ENCODE measurements at regions not wholly inside any gene's neighbourhood (a gene's known extent, or its start where the extent isn't known, plus 50 kb on each side); places are given as distances from the start of the nearest gene placed in this dataset.

DNA sequence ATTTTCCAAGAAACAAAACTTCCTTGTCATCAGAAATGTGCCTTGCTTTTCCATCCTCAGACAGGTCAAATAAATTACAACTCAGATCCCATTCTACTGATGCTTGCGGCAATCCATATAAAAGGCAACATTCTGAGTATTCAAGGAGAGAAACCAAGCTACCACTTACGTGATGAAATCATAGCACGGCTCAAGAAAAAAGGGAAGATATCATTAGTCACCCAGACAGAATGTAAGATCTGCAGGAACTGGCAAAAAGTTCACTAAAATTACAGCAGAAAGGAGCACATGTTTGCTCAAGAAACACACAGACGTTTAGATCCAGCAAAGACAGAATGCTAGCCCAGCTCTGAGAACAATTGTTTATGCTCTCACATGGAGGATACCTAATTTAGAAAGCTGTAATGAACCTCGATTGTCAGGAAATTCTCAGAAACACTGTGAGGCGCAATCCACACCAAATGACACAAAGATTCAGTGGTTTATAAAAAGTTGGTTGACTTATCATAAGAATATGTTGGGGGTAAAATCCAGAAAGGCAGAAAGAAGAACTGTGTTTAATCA, 304.2 kb downstream of the ADGRG6 start:
- H3K4me3 ChIP-seq (ENCODE audit: low read depth, low read length): no peak overlapping the region
- TF ChIP-seq, protein P1, sequence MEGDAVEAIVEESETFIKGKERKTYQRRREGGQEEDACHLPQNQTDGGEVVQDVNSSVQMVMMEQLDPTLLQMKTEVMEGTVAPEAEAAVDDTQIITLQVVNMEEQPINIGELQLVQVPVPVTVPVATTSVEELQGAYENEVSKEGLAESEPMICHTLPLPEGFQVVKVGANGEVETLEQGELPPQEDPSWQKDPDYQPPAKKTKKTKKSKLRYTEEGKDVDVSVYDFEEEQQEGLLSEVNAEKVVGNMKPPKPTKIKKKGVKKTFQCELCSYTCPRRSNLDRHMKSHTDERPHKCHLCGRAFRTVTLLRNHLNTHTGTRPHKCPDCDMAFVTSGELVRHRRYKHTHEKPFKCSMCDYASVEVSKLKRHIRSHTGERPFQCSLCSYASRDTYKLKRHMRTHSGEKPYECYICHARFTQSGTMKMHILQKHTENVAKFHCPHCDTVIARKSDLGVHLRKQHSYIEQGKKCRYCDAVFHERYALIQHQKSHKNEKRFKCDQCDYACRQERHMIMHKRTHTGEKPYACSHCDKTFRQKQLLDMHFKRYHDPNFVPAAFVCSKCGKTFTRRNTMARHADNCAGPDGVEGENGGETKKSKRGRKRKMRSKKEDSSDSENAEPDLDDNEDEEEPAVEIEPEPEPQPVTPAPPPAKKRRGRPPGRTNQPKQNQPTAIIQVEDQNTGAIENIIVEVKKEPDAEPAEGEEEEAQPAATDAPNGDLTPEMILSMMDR (IDR thresholded peaks at IDR 0.05; ENCODE audit: insufficient read depth, low read length): no peak
- DNase-seq (ENCODE audit: low read depth): peak; percentile 70

DNA sequence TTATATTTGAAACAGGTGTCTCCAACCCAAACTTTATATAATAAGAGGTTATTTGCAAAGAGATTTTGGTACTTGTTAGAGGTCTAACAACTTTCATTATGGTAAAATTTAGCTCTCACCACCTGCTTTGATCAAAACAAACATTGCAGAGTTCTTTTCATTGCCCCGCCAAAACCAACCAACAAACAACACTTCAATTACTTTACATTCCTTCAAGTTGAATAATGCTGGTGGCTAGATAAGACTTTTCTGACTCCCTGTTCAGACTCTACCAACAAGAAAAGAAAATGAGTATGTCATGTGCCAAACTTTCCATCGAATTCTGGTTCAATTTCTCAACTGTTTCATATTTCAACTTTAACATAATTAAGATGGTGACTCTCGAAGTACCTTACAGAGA, 311.1 kb downstream of the ADGRG6 start:
- TF ChIP-seq, protein P1 (IDR thresholded peaks at IDR 0.05; ENCODE audit: insufficient read depth, low read length): no peak
- no peak for DNase-seq (ENCODE audit: low read depth)
- H3K4me3 ChIP-seq (ENCODE audit: low read depth, low read length): no peak overlapping the region

DNA sequence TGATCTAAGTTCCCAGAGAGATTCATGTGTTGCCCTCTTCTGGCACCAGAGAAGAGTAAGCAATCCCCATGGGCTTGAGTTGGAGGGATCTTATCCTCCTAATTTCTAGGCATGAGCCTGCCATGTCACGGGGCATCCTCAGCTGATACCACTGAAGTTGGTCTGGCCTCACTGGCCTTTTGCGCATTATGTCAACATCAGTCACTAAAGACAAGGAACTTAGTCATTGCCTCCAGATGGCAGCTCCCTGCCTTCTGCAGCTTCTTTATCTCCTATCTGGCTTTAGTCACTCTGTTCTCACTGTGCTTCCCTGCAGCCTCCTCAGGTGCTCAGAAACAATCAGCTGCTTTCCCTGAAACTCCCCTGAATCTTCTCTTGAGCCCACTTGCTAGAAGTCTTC, 312.2 kb downstream of the ADGRG6 start:
- no peak for DNase-seq (ENCODE audit: low read depth)
- no peak overlapping the region for H3K4me3 ChIP-seq (ENCODE audit: low read depth, low read length)
- TF ChIP-seq, protein P1 (IDR thresholded peaks at IDR 0.05; ENCODE audit: insufficient read depth, low read length): no peak

DNA sequence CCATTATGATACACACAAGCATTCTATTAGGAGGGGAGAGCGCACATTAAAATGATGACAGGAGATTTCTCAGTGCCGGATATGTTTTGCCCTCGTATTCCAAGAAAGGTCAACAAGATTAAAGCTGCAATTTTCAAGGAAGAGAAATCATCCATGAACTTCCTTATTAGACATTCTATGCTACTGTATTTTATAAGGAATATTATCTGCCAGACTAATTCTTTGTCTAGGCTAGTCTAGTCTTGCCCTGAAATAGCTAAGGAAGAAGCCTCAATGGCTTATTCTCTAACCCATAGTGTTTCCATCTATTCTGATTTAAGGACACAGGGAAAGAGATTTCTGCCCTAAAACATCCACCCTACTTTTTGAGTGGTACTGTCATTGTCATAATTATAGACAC, 315.4 kb downstream of the ADGRG6 start:
- no peak overlapping the region for H3K4me3 ChIP-seq (ENCODE audit: low read depth, low read length)
- TF ChIP-seq, protein P1 (IDR thresholded peaks at IDR 0.05; ENCODE audit: insufficient read depth, low read length): no peak
- DNase-seq (ENCODE audit: low read depth): no peak

DNA sequence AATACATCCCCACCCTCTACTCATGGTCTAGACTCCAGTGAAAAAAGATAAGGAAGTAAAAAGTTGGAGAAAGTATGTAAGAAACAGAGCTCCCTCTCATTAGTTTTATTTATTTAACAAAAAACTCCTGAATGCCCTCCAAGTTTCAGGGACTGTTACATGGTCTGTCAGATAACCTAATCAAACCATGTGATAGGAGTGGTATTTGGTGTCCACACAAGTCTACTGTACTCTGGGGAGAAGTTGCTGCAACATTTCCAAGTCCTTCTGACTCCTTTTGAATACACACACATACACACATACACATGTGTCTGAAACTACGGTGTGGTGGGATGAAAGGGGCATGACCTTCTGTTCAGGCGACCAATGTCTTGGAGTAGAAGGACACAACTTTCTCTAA, 320.0 kb downstream of the ADGRG6 start:
- no peak overlapping the region for H3K4me3 ChIP-seq (ENCODE audit: low read depth, low read length)
- TF ChIP-seq, protein P1 (IDR thresholded peaks at IDR 0.05; ENCODE audit: insufficient read depth, low read length): no peak
- DNase-seq (ENCODE audit: low read depth): peak; percentile 8

DNA sequence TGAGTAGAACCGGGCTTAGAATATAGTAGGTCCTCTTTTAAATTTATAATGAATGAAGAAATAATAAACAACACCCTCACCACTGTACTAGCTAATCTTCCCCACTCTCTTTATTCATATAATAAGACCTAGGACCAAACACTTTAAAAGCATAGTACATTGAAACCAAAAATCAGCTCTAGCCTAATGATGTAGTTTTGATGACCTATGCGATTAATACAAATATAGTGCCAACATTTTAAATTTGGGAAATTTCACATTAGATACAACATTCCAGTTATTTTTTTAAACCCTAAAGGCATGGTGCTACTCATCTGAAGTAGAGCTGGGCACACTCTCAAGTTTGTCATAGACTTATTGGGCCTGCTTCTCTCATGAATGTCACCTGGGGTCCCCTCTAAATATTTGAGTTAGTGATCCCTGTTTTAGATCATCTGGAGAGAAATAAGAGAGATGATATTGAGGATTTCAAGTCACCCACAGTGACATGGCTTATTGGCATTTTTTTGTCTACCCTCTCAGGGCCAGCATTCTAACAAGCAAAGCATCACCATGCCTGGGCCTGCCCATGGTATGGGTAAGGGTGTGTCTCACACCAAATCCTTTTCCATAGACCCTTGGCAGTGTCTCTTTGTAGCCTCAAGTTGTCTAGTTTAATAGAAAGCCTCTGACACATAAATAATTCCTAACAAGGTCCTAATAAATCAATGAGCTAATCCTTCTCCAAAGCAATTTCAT, 319.8 kb downstream of the HIVEP2 start:
- H3K4me3 ChIP-seq (ENCODE audit: low read depth, low read length): no peak overlapping the region

More for the DNA sequence above, 319.8 kb downstream of the HIVEP2 start:
- TF ChIP-seq, protein P1 (IDR thresholded peaks at IDR 0.05; ENCODE audit: insufficient read depth, low read length): no peak
- DNase-seq (ENCODE audit: low read depth): no peak
